Stimulated activated CD4-positive, alpha-beta T cell treated with anti-CD3 and anti-CD28 coated beads, Interleukin-1b, Interleukin-23, amount 100 ng/mL, for 4 hours (primary cell): ENCODE measurements at regions not wholly inside any gene's neighbourhood (a gene's known extent, or its start where the extent isn't known, plus 50 kb on each side); places are given as distances from the start of the nearest gene placed in this dataset.
A peak's percentile ranks its signal among the peaks of the same experiment; 100 is the strongest.

ENCODE experiments used
- DNase-seq, 2 donors: peaks; one replicate each; pipeline ENCODE4 v3.0.0-alpha.2; 2020; ENCODE audit warnings: low read depth in 2 of 2

DNA sequence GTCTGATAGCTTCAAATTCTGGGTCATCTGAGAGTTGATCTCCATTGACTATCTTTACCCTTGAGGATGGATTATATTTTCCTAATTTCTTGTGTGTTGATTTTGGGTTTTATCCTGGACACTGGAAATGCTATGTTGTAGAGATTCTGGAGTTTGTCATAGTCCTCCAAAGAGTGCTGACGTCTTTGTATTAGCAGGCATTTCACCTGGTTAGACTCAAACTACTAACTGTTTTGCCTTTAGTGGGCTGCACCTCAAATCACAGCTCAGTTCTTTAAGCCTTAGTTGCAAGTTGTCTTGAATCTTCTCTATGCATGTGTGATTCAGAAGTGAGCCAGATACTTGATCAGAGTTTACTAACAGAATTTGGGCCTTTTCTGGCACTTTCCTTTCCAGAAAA, 264.3 kb downstream of the RPS24 start:
- DNase-seq = no peak

DNA sequence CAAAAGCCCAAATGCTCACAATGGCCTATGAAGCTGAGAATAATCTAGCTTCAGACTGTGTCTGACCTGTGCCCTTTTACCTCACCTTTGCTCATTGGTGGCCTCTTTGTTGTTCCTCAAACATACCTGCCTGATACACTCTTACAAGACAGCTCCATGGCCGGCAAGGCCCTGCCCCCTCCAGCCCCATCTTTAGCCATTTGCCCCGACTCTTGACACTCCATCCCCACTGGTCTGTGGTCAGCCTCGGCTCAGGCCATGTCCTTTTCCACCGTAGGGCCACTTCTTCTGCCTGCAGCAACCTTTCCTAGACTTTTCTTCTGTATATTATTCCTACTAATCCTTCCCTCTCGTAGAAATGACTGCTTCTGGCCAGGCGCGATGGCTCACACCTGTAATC, 265.2 kb downstream of the RPS24 start:
- DNase-seq = no peak

DNA sequence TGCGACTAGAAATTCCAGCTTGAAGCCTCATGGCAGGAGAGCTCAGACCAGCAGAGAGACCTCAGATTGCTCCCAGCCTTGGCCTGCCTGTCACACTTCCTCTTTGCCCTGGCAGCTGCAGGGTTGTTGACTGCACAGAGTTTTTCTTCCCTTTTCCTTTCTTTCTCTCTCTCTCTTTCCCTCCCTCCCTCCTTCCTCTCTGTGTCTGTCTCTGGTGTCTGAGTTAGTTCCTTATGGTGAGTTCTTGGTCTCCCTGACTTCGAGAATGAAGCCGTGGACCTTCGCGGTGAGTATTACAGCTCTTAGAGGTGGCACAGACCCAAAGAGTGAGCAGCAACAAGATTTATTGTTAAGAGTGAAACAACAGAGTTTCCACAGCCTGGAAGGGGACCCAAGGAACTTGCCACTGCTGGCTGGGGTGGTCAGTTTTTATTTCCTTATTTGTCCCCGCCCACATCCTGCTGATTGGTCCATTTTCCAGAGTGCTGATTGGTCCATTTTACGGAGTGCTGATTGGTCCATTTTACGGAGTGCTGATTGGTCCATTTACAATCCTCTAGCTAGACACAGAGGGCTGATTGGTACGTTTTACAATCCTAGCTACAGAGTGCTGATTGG, 266.3 kb downstream of the RPS24 start:
- no peak for DNase-seq

DNA sequence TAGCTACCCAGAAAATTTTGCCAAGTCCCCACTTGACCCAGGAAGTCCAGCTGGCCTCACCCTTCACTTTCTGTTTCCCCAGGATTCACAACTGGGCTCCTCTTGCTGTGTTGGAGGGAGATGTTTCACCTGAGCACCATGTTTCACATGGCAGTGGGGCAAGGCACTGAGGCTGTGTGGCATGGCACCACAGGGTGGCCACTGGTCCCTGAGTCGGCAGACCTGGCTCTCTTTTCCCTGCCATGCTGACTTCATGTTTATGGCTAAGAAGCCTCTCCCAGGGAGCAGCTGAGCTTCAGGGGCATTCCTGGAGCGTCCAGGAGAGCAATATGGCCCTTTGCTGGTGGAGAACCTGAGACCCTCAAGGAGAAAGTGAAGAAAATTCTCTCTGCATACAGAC, 266.9 kb downstream of the RPS24 start:
- DNase-seq = no peak

DNA sequence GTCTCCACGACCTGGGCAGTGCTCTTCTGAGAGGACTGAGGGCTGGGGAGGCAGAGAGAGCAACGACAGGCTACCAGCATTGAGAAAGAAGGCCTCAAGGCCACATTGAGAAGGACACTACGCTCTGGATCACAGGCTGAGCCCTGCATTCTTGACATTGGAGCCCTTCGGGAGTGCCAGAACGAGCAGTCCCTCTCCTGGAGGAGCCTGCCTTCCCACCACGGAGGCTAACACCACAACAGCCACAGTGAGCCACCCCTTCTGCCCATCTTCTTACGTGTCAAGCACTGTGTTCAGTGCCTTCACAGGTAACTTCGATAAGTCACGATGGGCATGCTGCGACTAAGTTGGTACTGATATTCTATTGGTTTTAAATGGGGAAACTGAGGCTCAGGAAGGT, 267.8 kb downstream of the RPS24 start:
- no peak for DNase-seq

DNA sequence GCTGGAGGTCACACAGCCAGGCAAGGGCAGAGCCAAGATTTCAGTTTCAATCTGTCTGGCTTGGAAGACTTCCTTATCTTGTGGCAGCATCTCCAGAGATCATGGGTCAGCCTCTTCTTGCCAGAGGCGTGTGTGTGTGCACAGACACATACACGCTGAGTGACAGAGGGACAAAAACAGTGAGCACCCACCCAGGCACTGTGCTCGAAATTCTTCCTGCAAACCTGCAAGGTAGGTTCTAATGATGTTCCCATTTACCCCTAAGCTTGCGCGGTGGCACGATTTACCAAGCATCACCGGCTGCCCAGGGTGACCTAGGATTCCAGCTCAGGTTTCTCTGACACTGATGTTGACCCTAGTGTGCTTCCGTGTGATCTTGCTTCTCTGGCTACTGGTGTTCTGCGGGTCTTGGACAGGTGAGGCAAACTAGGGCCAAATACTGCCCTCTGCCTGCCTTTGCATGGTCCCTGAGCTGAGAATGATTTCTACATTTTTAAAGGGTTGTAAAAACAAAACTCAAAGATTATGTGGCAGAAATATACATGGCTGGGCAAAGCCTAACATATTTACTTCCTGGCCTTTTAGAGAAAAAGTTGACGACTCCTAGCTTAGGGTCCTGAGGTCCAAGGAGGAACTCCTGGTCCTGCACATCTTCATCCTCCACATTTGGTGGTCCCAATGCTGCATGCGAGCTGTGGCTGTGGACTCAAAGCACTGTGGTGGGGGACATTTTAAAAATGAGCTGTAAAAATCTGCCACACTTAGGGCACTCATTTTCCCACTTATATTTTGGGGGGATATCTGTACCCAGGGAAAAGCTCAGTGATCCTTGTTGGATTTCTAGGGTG, 268.5 kb downstream of the RPS24 start:
- DNase-seq = no peak

DNA sequence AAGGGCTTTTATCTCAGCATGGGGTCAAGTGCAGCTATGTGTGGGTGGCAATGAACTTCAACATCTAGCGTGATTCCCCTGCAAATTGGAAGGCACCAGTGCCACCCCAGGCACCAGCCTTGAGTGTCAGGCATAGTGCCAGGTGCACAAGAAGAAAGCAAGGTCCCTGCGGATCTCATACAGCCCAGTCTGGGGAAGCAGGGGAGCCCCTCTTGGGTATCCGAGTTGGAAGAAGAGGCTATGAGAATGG, 269.0 kb downstream of the RPS24 start:
- DNase-seq = no peak

DNA sequence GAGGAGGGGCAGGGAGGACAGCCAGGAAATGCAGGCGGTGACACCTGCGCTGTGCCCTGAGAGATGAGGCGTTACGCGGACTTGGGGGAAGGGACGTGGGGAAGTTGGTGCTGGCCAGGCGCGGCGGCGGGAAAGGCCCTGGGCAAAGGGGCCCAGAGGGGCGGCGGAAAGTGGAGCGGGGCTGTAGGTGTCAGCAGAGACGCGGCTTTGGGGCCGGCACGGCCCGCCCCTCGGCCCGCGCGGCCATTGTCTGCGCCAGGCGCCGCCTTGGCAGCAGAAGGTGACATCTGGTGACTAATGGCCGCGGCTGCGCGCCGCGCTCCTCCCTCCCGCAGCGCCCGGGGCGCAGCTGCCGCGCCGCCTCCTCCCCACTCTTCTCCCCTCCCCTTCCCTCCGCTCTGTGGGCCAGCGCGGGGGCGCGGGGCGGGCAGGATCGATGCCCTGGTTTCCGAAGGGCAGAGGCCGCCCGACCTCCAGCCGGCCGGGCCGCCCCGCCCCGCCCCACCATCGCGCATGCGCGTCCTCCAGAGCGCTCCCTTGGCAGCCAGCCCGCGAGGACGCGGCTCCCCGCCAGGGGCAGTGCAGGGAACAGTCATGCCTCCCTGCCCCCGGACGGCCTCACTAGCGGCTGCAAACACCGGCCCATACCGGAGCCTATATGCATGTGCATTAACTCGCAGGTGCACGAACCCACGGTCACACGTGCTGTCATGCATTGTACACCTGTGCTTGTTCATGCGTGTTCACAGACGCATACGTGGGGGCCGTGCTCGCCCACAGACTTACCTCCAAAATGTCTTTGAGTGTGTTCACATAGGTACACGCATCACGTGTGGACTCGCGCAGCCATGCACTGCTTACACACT, 269.6 kb downstream of the RPS24 start:
- DNase-seq = peak; percentile 97

DNA sequence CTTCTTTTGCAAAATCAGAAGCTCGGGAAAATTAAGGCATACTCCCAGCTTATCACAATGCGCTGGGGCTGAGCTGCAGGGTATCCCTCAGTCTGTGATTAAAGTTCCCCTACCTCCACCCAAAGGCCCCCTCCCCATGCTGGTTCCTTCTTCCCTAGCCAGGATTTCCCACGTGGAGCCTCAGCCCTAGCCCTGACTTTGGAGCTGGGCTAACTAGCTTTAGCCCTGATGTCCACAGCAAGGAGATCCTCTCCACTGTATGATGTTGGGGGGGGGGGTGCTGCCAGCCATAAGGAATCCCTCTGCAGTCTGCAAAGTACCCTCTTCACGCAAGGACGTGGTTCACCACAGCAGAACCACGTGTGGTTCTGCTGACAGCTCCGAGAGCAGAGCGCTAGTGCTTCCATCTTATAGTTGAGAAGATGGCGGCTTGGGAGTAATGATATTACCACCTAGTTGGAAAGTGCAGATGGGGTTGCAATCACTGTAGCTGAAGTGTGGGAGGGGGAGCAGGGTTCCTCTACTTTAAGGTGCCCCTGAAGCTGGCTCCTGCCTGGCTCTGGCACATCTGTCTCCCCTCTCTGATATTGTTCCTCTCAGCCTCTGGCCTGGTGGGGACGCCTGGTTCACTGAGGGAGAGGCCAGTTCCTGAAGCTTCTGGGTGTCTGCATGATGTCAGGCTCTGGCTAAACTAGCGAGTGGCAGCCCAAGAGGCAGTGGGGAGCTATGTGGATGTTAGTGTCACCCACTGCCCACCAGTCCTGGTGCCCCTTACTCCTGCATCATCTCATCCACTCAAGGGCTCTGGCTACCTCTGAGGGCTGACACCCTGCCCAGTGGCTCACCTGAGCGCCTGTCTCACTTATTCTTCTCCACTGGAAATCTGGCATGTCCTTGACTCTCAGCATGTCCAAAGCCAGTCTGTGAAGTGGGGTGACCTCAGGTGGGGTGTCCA, 270.7 kb downstream of the RPS24 start:
- DNase-seq = no peak

DNA sequence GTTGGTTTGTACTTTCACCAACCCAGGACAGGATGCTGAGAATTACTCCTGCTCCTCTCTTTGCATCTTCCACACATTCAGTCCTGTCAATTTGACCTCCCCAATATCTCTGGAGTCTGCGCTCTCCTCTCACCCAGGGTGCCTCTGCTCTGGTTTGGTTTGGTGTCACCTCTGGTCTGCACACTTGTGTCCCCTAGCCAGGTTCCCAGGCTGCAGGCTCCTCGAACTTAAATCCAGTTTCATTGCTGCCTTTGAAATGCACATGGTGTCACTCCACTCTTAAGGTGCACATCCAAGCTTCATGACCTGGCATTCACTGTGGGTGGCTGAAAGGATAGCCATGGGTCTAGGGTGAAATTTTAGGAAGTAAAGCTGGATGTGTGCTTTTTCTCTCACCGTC, 271.6 kb downstream of the RPS24 start:
- no peak for DNase-seq

DNA sequence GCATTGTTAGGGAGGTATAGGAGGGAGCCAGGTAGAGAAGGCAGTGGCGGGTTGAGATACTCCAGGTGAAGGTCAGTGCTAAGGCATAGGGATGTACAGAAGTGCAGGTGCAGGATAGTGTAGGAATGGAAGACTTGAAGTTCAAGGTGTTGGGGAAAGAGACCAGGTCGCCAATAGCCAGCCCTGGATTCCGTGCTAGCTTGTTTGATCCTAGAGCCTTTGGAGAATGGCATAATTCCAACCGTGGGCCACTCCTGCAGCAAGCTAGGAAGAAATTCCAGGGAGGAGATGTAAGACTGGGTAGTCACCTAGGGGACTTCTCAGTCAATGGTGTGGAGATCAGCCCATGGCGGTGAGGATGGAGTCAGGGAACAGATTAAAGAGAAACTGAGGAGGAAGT, 272.7 kb downstream of the RPS24 start:
- DNase-seq = no peak

DNA sequence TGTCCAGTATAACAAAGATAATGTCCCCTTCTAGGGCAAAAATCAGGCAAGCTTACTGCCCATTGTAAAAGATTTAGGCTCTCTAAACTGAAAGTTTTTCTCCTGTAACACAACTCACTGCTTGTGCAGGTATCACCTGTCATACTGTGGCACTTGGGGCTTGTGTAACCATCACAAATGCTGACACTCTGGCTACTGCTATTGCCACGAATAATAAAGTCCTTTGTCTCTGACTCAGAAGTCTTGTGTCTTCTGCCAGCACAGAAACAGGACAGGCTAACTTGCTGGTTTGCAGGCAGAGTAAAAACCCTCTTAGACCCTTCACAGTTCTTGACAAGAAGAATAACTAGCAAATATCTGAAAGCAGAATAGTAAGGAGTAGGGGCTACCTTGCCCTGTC, 273.9 kb downstream of the RPS24 start:
- no peak for DNase-seq

DNA sequence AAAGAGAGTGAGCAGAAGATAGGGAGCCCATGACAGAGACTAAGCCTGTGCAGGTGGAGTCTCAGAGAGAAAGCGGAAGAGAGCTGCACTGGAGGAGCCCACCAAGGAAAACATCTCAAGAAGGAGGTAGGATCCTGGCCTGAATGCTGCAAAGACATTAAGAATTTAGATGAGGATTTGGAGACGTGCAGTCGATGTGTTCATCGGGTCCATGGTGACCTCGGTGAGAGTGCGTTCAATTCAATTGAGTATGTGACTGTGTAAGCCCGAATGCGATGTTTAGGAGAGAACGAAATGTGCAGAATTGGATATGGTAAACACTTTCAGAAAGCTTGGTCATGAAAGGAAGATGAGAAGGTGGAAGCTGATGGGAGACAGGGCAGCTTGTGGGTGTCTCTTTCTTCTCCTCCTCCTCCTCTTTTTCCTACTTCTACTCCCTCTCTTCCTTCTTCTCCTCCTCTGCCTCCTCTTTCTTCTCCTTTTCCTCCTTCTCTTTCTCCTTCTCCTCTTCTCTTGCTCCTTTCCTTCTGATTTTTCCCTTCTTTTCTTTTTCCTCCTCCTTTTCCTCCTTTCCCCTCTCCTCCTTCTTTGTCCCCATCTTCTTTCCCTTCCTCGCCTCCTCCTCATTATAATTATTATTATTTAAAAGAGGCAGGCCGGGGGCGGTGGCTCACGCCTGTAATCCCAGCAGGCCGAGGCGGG, 276.0 kb downstream of the RPS24 start:
- DNase-seq = no peak

DNA sequence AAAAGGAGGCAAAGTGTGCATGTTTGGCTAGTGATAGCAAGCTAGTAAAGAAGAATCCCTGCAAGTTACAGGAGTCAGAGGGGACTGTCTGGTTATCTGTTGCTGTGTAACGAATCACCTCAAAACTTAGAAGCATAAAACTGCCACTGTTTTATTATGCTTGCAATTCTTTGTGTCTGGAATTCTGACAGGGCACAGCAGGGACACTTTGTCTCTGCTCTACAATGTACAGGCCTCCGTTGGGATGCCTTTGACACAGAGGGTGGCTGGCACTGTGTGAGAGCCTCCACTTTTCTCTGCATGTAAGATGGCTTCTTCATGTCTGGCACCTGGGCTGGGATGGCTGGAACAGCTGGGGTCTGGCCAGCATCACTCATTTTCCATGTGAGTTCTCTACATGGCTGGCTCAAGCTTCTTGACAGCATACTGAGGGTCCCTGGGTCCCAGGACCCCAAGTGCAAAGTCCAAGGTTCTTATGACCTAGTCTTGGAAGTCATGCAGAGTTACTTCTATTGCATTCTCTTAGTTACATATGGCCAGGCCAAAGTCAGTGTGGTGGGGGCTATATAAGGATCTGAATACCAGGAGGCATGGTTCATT, 276.9 kb downstream of the RPS24 start:
- DNase-seq = no peak

DNA sequence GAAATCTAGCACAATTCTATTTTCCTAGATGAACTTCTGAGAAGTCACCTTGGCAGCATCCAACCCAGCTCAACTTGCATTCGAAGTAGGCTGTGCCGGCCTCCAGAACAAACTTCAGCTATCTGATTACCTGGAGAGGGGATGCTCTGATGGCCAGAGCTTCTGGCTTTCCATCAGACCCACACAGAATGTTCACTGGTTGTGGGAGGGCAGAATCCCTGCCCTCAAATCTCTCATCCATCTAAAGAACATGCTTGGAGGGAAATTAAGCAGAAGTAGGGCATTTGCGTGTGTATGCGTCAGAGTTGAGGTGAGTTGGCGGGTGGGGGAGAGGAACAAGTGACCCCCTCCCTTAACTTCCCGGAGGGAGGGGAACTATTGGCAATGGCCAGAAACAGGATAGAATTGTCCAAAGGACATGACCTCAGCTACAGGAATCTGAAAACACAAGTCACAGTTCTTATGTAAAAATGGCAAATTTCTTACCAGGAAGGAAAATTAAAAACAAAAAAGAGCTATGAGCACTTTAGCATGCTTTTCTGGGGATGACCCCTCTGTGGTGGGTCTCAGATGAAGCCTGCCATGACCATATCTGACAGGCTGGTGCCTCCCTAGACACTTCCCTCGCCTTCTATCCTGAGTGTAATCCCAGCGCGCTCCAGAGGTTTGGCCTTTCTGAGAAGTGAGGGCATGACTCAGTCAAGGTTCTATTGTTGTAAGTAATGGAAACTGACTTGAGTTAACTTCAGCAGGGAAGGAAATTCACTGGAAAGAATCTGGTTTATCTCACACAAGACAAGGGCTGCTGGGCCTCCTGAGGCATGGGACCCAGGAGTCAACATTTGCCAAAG, 278.8 kb downstream of the RPS24 start:
- DNase-seq = no peak

DNA sequence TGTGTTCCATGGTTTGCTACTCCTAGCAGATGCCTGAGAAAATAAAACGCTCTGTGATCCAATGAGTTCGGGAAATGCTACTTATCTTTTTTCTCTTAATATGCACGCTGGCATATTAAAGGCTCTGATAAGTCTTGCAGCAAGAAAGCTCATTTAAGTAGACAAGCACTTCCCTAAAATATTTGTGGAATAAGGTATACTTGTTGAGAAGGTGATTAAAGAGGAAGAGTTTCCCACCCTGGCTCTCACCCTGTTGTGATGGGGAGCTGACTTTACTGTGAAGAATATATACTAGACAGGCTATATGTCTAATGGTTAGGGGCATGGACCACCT, 279.4 kb downstream of the RPS24 start:
- DNase-seq = no peak

DNA sequence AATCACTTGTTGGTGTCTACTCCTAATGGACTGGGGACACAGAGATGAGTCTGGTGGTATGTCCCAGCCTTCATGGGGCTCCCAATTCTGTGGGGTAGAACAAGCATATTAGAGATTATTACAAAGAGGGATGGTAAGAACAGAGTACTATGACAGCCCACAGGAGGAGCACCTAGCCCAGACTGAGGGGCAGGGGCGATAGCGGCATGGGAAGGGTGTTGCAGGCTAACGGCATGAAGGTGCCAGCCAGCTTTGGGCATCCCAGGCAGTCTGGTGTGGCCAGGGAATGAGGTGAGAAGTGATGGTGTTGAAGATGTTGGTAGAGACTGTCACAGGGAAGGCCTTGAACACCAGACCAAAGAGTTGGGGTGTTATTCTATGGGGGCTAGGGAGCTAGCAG, 280.0 kb downstream of the RPS24 start:
- DNase-seq = no peak

DNA sequence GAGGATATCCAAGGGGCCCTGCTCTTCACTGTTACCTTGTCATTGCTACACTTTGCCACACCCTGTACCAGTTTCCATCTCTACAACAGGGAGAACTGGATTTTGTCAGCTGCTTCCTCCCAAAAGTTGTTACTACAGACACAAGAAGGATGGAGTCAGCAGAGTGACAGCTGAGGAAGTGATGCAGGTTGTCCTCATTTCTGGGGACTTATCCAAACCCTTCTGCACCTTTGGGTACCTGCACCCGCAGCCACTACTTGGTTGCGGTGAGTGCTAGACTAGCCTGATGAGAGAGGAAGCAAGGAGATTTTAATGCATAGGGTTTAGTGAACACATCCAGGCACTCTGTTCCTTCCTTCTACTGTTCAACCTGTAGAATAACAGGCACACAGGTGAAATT, 281.0 kb downstream of the RPS24 start:
- DNase-seq = no peak

DNA sequence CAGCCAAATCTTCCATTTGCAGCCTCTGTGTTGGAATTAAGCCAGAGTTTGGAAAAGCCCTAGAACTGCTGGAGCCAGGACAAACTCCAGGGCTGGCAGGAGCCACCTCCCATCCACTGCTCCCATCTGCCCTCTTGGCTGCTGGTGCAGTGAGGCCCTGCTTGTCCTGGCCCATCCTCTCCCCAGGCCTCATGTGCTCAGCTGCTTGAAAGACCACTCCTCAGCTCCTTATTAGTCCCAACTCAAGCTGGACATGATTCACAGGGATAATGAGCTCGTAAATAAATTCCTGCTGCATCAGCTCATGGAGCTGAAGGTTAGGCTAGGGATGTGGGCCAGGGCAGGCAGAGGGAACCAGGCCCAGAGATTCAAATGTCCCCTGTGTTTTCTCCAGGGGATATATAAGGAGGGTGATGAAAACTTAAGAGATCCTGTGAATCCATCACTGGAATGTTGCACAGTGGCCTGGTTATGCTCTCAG, 282.8 kb downstream of the RPS24 start:
- DNase-seq = no peak

DNA sequence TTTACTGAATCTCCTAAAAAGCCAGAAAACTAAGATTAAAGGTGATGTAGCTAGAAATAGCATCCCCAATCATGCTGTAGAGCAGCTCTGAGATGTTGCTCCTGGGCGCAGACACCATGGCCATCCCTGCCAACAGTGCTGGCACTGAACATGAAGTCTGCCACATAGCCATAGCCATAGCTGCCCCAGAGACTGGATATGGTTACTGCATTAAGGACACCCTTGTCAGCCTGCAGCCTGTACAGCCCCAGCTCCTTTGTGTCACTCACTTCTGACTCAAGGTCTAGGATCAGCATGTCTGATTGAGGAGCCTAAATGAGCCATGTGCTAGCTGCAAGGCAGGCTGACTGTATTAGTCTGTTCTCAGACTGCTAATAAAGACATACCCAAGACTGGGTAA, 284.6 kb downstream of the RPS24 start:
- DNase-seq = no peak
